Stimulated activated CD4-positive, alpha-beta T cell treated with anti-CD3 and anti-CD28 coated beads, Interleukin-15, amount 100 ng/mL, for 24 hours (primary cell): ENCODE measurements at regions not wholly inside any gene's neighbourhood (a gene's known extent, or its start where the extent isn't known, plus 50 kb on each side); places are given as distances from the start of the nearest gene placed in this dataset.

Experiments used
- DNase-seq: peaks from one replicate; pipeline ENCODE4 v3.0.0-alpha.2; 2020

- no peak for DNase-seq
Observed at GRCh38 chr4:53764761-53765490, 173.6 kb upstream of the LNX1 start.

DNA sequence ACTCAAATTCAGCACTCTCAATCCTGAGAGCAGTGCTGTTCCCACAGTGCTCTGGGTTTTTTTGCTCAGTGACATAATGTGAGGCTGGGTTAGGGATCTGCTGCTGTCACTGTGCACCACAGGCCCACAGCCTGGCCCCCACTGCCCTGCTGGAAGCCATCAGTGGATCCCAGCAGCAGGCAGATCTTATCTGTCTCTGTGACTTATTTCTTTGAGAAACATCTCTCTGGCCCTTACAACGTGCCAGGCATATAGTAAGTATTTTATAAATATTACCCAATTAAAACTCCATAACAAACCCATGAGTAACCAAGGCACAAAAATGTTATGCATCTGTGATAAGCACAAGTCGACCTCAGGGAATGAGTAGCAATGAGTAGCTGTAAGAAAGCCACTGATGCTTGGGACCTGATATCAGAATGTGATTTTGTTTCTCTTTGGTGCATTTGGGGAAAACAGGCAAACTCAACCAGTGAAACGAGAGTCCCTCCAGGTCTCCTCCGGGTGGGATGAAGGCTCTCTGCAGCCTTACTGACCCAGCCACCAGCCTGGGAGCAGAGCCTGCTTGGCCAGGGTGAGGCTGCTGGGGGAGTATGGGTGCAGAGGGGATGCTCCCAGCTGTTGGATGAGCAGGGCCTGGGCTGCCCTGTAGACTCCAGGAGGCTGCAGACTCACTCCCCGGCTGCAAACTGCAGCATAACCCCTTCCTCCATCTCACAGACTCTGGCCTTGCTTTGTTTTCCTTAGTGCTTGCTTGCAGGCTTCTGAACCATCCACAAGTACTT is 172.7 kb upstream of the LNX1 start:
- DNase-seq = no peak

DNA sequence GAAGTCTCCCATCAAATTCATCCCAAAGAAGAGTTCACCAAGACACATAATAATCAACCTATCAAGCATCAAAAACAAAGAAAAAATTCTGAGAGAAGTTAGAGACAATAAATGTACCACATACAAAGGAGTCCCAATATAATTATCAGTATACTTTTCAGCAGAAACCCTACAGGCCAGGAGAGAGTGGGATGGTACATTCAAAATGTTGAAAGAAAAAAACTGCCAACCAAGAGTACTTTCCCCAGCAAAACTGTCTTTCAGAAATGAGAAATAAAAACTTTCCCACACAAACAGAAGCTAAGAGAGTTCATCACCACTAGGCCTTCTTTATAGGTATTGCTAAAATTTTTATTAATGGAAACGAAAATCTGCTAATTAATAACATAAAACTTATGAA is 164.4 kb upstream of the LNX1 start:
- no peak for DNase-seq

DNA sequence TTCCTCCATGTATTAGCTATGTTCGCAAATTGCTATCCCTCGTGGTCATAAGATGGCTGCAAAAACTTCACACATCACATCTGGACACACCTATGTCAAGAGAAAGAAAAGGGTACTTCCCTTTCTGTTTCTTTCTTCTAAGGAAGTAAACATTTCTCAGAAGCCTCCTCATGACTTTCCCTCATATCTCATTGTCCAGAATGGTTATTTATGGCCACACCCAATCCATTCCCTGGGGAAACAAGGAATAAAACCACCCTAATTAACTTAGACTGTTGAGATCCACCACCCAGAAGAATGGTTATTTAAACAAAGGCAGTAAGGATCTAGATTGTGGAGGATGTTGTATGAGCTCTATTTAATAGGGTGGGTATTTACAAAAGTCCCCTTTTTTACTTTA is 160.8 kb upstream of the LNX1 start:
- DNase-seq = no peak

GRCh38 chr4:53748328-53748772 is 157.1 kb upstream of the LNX1 start:
- no peak for DNase-seq

- no peak for DNase-seq
Observed at GRCh38 chr4:53747401-53747800, 156.1 kb upstream of the LNX1 start.

GRCh38 chr4:53744446-53745160 is 153.3 kb upstream of the LNX1 start:
- DNase-seq = no peak

GRCh38 chr4:53734584-53735353 is 143.5 kb upstream of the LNX1 start:
- DNase-seq = no peak

GRCh38 chr4:53734182-53734581 is 142.9 kb upstream of the LNX1 start:
- DNase-seq = no peak

DNA sequence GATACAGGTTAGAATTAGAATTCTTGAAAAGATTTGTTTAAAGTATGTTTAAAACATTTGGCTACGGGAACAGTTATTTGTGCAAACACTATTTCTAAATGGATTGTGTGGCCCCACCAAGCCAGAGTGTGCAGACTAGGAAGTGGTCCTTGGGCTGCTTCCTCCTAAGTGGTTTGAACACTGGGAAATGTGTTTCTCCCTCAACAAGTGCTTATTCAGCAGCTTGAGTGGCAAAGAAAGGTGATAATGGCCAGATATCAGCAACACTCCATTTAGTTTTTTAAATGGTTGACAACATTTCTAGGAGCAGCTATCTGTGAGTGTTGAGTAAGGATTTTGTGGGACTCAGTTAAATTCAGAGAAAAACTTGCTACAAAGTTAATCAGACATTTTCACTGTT is 141.4 kb upstream of the LNX1 start:
- DNase-seq = no peak

DNA sequence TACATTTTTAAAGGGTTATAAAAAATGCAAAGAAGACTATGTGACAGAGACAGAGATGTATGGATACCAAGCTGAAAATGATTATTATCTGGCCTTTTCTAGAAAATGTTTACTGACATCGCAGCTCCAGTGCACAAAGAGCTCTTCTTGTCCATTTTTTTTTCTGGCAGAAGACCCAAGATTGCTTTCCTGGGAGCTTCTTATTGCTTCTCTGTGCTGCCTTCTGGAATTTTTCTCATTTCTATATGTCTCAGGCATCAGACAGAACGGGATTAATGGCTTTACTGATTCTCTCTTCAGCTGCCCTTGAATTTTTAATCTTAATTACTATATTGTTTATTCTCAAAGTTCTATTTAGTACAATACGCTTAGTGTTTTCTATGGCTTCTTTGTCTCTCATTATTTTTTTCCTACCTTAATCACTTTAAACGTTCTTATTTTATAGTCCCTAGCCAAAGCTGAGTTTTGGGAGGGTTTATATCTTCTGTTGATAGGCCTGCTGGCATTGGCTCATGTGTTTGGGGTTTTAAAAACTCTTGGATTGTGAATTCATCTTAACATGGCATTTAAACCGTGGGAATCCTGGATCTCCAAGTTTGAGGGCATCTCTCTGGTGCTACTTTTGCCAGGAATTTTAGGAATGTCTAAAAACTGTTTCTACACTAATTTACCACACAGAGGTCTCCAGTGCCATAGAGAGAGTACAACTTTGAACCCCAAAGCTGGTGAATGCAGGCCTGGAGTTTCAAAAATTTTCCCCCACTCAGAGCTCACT is 138.9 kb upstream of the LNX1 start:
- no peak for DNase-seq

DNA sequence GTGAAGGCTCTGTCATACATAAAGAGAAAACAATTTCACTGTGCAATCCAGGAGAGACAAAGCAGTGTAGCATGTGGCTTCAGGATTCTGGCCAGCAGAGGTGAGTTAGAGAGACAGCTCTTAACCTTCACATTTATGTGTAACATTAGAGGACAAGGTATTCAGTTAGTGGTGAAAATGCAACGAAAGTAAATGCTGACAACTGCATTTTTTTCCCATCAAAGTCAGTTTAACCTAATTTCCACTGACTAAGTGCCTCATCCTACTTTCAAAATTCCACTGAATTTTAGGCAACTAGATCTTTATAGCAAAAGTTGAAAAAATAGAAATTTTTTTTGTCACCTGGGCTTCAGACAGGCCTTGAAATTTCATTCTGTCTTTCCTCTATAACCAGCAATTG is 130.8 kb upstream of the LNX1 start:
- DNase-seq = no peak

DNA sequence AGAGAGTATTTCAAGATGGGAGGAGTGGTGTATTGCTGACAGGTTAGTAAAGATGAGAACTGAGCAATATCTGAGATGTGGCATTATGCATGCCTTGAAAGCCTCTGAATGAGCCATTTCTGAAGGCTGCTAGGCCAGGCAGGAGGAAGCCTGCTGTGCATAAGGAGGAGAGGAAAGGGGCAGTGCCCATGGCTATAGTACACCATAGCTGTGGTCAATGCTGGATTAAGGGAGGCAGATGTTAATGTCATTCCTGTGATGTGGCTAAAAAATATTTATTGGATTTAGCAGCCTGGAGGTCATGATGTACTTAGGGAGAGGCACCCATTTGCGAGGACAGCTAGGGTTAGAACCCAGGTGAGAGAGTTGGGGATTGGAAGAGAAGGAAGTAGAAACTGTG is 130.0 kb upstream of the LNX1 start:
- DNase-seq = no peak

DNA sequence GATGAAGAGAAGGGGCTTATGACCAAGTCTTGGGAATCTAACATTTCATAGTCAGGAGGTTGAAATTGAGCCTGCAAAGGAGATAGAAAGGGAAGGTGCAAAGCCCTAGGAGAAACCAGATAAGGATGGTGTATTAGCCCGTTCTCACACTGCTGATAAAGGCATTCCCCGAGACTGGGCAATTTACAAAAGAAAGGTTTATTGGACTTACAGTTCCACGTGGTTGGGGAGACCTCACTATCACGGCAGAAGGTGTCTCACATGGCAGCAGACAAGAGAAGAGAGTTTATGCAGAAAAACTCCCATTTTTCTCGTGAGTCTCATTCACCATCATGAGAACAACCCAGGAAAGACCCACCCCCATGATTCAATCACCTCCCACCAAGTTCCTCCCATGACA is 129.5 kb upstream of the LNX1 start:
- no peak for DNase-seq

DNA sequence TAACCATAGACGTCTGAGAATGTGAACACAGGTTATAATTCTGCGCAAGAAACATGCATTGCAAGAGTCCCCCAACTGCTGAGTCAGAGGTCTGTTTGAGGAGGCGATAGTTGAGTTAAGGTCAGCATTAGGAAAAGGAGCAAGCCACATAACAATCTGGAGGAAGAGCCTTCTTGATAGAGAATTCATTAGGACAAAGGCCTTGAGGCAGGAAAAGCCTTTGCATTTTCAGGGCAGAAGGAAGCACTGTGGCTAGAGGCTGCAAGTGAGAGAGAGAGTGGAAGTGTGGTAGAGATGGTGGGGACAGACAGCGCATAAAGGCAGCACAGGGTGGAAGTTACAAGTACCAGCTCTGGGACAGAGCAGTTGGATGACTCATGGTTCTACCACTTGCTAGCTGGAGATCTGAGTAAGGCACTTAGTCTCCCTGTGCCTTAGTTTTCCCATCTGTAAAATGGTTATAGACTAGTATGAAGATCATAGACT is 125.8 kb upstream of the LNX1 start:
- DNase-seq = no peak

GRCh38 chr4:53716471-53717063 is 125.3 kb upstream of the LNX1 start:
- no peak for DNase-seq

- no peak for DNase-seq
Observed at GRCh38 chr4:53716011-53716410, 124.7 kb upstream of the LNX1 start.

DNA sequence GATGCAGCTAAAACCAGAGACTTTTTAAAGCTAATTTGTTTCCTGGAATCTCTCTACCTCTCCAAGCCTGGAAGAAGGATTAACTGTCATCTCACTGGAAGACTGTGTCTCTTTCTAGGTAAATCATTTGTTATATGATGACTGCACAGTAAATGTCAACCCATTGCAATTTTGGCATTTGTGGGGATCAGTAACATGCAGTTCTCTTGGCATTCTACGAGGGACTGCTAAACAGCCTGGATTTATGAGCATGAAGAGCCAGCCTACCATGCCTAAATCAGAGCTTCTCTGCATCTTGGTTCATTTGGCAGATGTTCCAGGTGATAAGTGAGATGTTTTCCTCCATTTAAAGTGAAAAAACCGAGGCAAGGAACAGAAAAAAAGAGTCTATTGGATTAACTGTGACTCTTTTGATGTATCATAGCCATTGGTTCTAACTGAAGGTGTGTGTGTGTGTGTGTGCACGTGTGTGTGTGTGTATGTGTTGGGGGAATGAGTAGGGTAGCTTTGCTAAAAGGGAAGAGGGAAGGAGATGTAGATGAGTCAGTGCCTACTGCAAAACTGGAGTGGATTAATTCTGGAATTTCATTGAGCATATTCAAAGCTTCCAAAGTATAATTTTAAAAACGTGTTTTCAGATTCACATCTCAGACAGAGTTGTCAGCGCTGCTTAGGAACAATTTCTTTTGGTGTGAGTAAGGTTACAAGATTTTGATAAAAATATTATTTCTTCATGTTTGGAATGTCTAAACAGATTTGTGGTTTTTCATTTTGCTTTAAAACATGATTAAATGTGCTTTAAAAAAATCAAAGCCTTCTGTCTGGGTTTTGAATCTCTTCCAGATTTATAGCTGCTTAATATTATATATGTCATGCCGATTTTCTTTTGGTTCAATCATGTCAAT is 123.2 kb upstream of the LNX1 start:
- no peak for DNase-seq

- no peak for DNase-seq
Observed at GRCh38 chr4:53713767-53714166, 122.5 kb upstream of the LNX1 start.

DNA sequence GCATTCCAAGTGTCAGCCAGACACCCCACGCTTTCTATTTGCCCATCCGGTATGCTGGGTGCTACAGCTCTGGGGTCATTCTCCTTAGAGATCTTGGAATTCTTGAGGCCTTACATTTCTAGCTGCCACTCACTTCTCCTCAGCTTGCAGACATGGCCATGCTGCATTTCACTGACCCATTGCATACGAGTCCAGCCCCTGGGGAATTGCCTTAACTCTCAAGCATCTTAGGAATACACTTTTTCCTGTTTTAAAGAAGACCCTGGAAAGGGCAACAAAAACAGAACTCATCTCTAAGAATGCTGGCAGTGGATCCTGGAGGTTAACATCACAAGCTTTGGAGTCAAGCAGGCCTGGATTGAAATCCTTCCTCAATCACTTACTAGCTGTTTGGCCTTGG is 122.0 kb upstream of the LNX1 start:
- no peak for DNase-seq
